ENCODE measurements at regions not wholly inside any gene's neighbourhood (a gene's known extent, or its start where the extent isn't known, plus 50 kb on each side); places are given as distances from the start of the nearest gene placed in this dataset.
A peak's percentile ranks its signal among the peaks of the same experiment; 100 is the strongest.

DNA sequence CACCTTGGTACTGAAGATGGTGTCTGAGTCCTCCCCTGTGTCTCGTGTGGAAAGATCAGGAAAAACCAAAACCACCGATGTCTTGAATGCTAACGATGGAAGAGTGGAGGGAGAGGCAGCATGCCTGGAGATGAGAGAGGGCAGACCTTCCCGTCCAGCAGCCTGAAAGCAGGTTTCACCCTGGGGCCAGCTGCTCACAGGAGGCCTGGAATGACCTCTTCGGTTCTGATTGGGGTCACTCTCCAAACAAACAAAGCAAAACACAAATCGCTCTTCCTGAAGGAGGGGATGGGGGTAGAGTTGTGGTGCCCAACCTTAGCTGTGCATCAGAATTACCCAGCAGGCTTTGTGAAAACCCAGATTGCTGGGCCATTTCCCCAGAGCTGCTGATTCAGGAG, 142.3 kb upstream of the SOX1 start:
- DNase-seq: no peak

DNA sequence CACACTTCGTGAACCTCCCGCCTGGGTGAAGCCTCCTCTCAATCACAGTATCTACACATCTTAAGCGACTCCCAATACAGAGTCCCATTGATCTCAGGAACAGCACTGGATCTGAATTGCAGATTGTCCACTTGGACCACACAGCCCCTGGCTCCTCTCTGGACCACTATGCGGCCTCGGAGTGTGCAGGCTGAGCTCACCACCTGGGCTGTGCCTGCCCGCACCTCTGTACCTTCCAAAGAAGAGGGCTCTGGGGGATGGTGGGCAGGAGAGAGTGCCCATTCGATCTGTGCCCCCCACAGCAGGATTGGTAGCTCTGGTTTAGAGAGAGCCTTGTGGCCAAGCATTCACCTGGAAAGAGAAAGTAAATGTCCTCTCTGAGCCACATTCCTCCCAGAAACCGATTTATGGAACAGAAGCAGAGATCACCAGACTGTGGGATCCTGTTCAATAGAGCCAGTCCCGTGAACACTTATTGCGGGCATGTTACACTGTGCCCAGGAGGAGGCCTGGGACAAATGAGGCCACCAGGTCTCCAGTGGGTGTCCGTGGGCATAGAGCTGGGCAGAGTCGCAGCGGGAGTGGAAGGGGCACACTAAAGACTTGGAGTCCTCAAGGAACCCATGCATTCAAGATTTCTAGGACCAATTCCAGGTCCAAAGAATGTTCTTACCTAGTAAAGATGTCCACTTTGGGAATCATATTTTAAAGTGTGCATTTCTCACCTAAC, 141.6 kb upstream of the SOX1 start:
- DNase-seq: no peak

DNA sequence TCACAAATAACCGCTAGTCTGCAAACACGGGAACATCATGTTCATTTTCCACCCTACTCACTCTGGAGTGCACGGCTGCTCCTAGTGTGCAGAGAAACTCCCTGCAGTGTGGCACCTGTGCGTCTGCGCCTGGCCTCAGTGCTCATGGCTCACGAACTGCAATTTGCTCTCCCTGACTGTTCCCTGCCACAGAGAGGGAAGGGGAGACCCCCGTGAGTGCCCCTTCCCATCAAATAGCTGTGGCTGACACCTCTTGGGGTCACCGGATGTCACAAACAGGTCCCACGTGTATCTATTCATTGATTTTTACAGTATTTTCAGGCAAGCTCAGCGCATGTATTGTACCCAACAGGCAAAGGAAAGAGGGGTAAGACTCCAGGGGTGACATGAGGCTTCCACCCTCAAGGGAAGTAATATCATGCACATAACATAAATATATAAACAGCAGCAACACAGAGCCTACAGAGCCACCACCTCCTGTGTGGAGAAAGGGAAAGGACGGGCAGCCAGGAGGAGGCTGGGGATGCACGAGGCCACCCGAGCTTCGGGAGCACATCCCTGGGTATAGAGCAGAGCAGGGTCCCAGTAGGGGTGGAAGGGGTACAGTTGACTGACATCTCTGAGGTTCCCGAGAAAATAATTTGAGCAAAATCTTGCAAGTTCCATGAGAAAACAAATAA, 140.3 kb upstream of the SOX1 start:
- no peak for DNase-seq

DNA sequence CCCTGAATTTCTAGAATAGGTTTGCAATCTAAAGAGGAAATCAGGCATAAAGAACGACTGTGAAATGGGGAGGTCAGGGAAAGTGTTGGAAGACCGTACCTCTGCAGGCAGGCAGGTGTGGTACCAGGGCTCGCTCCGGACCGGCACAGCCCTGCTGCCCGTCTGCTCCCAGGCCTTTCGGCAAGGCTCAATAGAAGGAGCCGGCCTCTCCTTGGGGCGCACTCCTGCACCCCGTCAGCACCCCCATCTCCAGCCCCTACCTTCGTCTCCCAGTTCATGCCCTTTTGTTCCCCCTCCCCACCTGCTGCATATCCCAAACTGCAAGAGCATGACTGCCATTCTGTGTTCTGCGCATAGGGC, 139.8 kb upstream of the SOX1 start:
- no peak for DNase-seq

DNA sequence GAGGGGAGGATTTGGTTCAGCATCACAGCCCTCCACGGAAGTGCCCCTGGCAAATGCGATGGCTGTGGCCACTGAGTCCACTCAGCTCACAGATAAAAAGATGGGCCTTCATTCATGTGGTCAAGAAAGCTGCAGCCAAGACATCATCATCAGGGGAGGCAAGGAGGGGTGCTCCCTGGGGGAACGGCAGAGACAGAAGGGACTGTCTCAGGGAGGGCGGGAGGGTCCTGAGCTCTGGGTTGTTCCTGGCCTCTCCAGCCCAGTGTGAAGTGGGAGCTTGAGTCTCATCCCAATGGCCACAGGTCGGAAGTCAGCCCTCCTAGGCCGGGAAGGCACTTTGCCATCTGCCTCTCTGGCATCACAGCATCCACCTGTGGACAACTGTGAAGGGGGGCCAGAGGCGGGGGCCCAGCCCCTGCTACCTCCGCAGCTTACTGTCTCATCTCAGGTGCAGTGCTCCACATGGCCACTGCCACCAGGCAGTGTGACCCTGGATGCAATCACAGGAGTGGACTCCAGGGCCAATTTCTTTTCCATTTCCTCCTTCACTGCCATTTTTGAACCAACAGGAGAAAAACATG, 137.8 kb upstream of the SOX1 start:
- DNase-seq: no peak

DNA sequence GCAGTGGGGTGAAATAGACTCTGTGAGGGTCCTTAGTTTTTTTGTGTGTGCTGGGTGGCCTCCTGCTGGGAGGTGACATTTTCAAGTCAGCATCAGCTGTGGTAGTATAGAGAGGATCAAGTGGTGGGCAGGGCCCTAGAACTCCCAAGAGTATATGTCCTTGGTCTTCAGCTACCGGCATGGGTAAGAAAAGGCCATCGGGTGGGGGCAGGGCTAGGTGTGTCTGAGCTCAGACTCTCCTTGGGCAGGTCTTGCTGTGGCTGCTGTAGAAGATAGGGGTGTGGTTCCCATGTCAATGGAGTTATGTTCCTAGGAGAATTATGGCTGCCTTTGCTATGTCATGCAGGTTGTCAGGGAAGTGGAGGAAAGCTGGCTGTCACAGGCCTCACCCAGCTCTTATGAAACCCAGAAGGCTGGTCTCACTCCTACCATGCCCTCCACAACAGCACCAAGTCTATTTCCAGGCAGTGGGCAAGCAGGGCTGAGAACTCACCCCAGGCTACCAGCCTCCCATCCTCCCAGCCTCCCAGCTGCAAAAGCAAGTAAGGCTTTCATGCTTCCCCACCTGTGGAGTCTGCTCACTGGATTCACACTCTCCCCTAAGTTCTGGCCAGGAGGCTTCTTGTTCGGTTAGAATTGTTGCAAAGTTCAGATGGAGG, 130.6 kb upstream of the SOX1 start:
- no peak for DNase-seq

DNA sequence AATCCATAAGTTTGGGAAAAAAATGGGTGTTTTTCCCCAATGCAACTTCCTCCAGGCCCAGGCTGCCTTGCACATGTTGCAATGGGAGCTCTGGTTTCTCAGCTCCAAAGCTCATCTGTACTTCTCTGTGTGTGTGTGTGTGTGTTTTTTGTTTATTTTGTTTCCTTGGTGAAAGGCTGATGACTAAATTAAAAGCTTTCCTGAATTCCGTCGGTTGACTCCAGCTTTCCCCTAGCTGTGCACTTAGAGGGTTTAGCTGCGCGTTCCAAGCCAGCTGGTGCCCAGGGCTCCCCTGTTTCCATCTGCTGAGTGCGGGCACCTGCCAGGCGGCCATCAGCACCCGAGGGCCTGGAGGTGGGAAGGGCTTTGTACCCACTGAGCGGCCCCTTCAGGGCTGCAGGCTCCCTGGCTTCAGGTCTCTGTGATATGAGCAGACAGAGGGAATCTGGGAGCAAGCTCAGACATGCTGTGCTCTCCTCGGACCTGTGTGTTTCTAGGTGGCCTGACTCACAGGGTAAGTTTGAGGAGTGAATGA, 129.1 kb upstream of the SOX1 start:
- peak in 1 of 56 donors; percentile 15 for DNase-seq

DNA sequence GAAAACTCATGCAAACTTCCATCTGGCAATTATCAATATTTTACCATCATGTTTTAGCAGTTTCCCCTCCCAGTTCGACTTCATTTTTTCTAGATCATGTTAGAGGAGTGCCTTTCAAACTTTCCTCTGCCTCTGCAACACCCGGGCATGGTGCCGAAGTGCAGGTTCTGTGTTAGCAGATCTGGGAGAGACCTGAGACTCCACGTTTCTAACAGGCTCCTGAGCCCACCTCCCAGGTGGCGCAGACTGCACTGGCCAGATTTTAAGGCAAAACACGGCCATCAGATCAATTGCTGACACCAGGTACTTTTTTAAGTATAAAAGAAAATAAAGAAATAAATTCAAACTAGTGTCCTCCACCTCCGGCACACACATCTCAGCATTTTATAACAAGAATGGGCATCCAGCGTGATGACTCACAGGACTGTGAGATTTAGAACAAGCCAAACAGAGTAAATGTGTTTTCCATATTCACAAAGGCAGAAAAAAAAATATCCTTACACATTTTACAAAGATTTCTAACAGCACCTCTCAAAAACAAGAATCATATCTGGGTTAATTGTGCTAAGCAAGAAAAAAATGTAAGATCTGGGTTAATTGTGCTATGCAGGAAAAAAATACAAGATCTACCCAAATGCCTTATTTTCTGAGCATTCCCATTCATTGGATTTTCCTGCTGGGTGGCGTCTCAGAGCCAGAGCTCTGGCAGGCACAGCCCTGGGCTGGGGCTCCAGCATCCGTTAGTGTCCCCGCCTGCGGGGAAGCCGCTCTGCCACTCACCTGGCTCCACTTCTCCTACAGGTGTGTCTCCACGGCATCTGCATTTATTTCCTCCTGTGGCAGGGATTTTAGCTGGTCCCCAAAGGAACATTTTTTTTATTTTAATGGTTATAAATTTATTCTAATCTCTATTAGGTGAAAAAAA, 127.9 kb upstream of the SOX1 start:
- DNase-seq: no peak

DNA sequence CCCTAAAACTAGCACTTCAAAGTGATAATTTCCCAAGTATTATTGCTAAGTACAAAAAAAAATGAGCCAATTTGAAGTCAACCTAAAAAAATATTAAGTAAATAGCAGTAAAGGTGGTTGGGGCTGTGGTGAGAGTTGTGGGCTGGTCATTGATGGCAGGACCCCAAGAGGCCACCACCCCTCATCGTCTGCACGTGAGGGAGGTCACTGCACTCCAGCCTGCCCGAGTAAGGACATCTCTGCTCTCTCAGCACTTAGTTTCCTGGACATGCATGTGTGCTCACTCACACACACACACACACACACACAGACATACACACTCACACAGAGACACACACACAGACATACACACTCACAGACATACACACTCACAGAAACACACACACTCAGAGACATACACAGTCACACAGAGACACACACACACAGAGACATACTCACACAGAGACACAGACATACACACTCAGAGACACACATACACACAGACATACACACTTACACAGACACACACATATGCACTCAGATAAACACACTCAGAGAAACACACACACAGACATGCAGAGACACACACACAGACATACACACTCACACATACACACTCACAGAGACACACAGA, 127.2 kb upstream of the SOX1 start:
- DNase-seq: no peak

DNA sequence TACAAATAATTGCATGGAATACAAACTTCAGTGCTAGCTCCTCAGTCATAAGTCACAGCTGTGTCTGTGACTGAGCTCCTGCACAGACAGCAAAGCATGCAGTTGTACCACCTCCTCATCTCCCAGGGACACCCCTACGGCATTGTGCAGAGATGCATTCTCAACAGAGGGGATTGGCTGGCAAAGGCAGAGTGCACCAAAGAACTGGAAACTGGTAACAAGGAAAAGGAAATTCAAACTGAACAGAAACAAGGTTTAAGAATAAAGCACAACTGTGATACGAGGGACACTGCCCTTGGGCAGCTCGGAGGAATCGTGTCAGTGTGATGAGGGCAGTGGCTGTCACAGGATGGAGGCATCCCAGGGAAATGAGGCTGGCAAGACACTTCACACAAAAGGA, 126.1 kb upstream of the SOX1 start:
- no peak for DNase-seq

DNA sequence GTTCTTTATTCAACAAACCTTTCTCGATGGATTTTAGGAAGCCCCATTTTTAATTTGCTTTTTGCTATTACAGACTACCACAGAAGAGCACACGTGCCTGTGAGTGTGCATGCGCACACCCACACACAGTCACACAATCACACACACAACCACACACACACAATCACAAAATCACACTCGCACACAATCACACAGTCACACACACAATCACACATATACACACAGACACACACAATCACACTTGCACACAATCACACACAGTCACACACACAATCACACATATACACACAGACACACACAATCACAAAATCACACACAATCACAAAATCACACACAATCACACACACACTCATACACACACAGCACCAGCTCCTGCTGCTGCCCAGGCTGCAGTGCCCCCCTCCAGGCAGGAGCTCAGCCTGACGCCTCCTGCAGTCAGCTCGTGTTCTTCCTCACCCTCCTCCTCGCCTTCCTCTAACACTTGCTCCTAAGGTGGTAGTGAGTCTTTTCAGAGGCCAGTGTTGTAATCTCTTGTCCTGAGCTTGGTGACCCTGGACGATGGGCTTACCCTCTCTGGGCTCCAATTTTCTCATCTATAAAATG, 125.0 kb upstream of the SOX1 start:
- DNase-seq: no peak

DNA sequence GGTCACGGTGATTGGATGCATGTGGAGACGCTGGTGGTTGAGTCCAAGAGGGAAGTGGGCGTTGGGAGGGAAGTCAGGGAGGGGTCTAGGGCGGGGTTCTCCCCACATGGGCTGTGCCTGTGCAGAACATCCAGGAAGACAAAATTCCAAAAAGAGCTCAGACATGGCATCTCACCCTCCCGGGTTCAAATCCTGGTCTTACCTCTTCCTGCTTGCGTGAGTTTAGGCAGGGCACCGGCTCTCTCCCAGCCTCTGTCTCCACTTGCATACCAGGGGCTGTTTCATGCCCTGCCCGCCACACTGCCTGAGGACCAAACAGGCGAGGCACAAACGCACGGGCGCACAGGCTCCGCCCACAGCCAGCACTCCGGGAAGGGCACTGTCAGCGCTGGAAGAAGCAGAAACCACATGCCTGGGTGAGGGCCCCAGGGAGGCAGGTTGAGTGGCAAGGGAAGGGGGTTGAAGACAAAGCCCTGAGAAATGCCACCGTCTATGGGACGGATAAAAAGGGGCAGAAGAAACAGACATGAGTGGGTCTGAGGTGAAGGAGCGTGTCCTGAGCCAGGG, 123.6 kb upstream of the SOX1 start:
- DNase-seq: no peak

DNA sequence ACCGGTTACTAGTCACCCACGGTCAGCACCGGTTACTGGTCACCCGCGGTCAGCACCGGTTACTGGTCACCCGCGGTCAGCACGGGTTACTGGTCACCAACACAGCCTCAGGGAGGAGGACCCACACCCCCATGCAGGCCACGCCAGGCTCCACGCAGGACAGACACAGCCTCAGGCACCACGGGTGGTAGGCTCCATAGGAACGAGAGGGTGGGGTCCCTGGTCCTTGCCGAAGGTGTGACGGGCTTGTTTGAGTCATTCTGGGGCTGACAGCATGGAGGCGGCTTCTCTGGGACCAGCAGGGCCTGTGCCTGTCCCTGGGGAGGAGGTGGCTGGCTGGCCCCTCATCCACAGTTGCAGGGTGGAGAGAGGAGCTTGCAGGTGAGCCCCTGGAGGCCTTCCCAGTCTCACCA, 122.8 kb upstream of the SOX1 start:
- no peak for DNase-seq

DNA sequence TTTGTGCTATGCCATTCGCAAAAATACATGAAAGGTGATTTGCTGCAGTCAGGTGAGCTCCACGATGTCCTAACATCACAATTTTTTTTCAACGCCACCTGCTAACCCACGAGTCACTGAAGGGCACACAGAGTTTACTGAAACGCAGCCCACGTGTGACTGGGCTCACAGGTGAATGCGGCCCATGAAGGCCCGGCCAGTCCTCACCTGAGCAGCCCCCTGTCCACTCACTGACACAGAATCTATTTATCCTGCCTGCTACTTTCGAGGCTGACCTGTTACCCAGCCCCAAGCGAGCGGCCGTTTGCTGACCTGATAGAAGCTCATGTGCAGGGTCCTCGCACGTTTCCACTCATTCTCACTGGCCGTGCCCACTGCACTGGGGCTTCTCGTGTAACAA, 121.9 kb upstream of the SOX1 start:
- no peak for DNase-seq

DNA sequence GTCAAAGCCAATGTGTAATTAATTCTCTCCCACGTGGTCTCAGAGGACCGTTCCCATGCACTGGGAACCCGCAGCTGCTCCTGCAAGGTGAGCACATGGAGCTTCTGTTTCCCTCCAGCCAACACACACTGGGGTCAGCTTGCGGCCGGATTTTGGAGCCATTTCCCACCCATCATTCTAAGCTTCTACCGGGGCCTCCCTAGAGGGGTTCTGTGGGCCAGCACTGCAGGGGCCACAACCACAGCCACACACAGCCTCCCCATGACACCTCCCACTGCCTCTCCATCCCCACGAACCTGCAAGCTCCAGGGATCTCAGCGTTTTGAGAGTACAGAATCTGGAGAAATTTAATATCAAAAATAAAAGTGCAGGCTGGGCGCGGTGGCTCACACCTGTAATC, 120.7 kb upstream of the SOX1 start:
- no peak for DNase-seq

DNA sequence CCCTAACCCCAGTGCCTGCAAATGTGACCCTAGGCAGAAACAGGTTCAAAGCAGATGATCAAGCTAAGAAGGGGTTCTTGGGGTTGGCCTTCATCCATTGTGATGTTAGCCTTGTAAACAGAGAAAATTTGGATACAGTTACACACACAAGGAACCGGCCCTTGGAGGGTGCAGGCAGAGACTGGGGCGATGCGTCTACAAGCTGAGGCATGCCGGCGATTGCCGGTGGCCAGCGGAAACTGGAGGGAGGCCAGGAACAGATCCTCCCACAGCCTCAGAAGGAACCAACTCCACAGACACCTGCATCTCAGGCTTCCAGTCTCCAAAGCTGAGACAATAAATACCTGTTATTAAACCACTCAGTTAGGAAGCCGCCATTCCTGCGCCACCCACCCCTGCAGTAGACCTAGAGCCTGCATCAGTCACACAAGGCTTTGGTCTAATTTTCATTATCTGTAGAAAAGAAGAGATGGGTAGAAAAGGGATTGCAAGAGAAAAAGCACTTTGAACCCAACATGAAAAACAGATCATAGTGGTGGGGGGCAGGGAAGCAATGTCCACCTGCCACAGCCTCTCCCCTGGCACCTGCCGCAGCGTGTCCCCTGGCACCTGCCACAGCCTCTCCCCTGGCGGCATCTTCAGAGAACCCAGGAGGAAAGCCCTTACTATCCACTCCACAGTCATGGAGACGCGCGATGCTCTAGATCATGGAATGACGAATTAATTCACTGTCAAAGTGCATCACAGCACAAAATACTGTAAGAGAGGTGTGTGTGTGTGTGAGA, 119.7 kb upstream of the SOX1 start:
- no peak for DNase-seq

DNA sequence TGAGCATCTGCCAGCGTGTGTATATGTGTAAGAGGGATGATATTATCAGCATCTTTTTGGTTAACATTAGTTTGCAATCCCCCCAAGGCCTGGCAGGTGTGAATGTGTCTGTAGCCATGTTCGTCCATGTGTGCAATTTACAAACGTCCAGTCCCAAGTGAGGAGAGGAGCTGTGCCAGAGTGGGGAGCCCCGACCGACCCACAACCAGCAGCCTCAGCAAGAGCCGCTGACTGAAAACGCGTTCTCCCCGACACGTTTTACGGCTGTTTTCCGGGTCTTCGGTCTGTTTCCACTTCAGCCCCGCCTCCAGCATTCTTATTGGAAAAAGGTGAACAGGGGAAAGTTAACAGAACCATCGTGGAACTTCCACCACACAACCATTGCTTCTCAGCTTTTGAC, 119.1 kb upstream of the SOX1 start:
- DNase-seq: no peak

DNA sequence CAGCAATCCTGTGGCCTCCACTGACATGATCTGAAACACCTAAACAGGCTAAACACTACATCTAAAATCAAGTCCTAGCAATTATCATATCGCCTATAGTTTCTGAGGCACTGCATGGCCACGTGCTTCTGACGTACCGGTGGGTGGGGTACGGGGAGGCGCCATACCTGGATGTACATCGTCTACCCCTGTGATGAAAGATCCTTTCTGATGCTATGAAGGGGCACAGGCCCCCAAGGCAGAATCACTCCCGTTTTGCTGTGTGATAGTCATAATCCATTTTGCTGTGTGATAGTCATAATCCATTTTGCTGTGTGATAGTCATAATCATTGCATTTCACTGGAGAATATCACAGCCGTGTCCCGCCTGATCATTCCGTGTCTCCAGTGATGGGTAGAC, 118.7 kb upstream of the SOX1 start:
- no peak for DNase-seq

DNA sequence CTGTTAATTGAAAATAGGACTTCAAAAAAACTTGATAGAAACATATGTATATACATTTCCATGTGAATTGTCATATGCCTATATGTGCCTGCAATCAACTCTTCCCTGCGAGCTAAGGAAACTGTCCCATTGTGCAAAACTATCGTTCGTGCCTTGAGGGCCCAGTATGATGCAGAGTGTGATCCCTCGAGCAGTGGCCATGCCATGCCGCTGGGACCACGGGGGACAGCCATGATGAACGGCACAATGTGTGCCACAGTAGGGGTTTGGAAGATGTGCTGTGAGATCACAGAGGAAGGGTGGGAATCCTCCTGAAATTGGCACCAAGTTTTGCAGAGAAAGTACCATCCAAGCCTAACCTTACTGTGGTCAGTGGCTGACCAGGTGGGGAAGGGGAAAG, 118.1 kb upstream of the SOX1 start:
- DNase-seq: no peak
